ENCODE measurements at regions not wholly inside any gene's neighbourhood (a gene's known extent, or its start where the extent isn't known, plus 50 kb on each side); places are given as distances from the start of the nearest gene placed in this dataset.

- no peak for DNase-seq
Measured at GRCh38 chr12:93157279-93157678, 220.4 kb upstream of the NUDT4 start.

- no peak for DNase-seq
Measured at GRCh38 chr12:93158065-93158843, 219.5 kb upstream of the NUDT4 start.

GRCh38 chr12:93163260-93164036 lies 214.3 kb upstream of the NUDT4 start:
- no peak for DNase-seq

- no peak for DNase-seq
Measured at GRCh38 chr12:93164103-93164880, 213.4 kb upstream of the NUDT4 start.

- DNase-seq: no peak
Measured at GRCh38 chr12:93165384-93165932, 212.3 kb upstream of the NUDT4 start.

- no peak for DNase-seq
Measured at GRCh38 chr12:93166541-93167307, 211.0 kb upstream of the NUDT4 start.

GRCh38 chr12:93167331-93167730 lies 210.4 kb upstream of the NUDT4 start:
- DNase-seq: no peak

GRCh38 chr12:93167841-93168492 lies 209.8 kb upstream of the NUDT4 start:
- no peak for DNase-seq

GRCh38 chr12:93168751-93169150 lies 209.0 kb upstream of the NUDT4 start:
- DNase-seq: no peak

- DNase-seq: no peak
Measured at GRCh38 chr12:93169536-93169935, 208.2 kb upstream of the NUDT4 start.

GRCh38 chr12:93170928-93171327 lies 206.8 kb upstream of the NUDT4 start:
- DNase-seq: no peak

GRCh38 chr12:93173178-93173957 lies 204.4 kb upstream of the NUDT4 start:
- no peak for DNase-seq

- no peak for DNase-seq
Measured at GRCh38 chr12:93174048-93174447, 203.7 kb upstream of the NUDT4 start.

GRCh38 chr12:93174473-93174872 lies 203.3 kb upstream of the NUDT4 start:
- DNase-seq: no peak

GRCh38 chr12:93176165-93176564 lies 201.6 kb upstream of the NUDT4 start:
- DNase-seq: no peak

- no peak for DNase-seq
Measured at GRCh38 chr12:93176610-93177126, 201.1 kb upstream of the NUDT4 start.

- DNase-seq: no peak
Measured at GRCh38 chr12:93177208-93178153, 200.2 kb upstream of the NUDT4 start.

GRCh38 chr12:93178154-93178878 lies 199.4 kb upstream of the NUDT4 start:
- DNase-seq: no peak

GRCh38 chr12:93179792-93180191 lies 197.9 kb upstream of the NUDT4 start:
- DNase-seq: no peak
